Mucosa of descending colon (tissue), 3 donors: ENCODE measurements at regions not wholly inside any gene's neighbourhood (a gene's known extent, or its start where the extent isn't known, plus 50 kb on each side); places are given as distances from the start of the nearest gene placed in this dataset.

Experiments used
- ATAC-seq: fragments of 200-7000 bp; cut with Tn5 transposase; one replicate; pipeline ENCODE4 v1.9.1; 2020; ENCODE audit warnings: mild to moderate bottlenecking, moderate library complexity
- DNase-seq, 3 donors: peaks; one replicate each; pipeline ENCODE4 v3.0.0-alpha.2; 2020
- H3K36me3 ChIP-seq: fragments of 200-600 bp; one replicate; pipeline ENCODE4 v1.8.0; 2021; ENCODE audit warnings: low read depth, mild to moderate bottlenecking
- H3K4me1 ChIP-seq: fragments of 200-600 bp; one replicate; pipeline ENCODE4 v1.8.0; 2021; ENCODE audit warnings: low read depth, mild to moderate bottlenecking
- H3K4me3 ChIP-seq: fragments of 200-600 bp; one replicate; pipeline ENCODE4 v1.8.0; 2021; ENCODE audit warnings: mild to moderate bottlenecking
- H3K9me3 ChIP-seq: fragments of 200-600 bp; one replicate; pipeline ENCODE4 v1.8.0; 2021; ENCODE audit warnings: mild to moderate bottlenecking
- CTCF ChIP-seq: fragments of 200-600 bp; IDR thresholded peaks from one replicate; pipeline ENCODE4 v1.8.0; 2022; ENCODE audit warnings: antibody characterized with exemption, mild to moderate bottlenecking
- intact Hi-C, 2 donors: fragments of 100-400 bp; cut with DNase I in 1 of 2; cut with micrococcal nuclease in 1 of 2; formaldehyde crosslinking; loops; one replicate each; pipeline versions ENCODE4 v1.11.0 to v1.11.1; 2022; cut with DNase I, micrococcal nuclease
- donor health status: DM: no; HTN: no; CAD: no; lungs with moderate emphysema.
- donor health status: DM: no; HTN: no; CAD: no.
- donor health status: DM: no; HTN: yes; CAD: no.

- no peak for TF ChIP-seq CTCF
- Histone ChIP-seq H3K36me3 (no peaks in the 10 kb centered on the region), H3K4me1 (peaks cover 14% of the 10 kb centered on the region), H3K9me3 (no peaks in the 10 kb centered on the region), H3K4me3 (no peak overlapping the region)
- DNase-seq (no peak), ATAC-seq (no peak)
- intact Hi-C loops: no loop called here
Measured at GRCh38 chr1:30819244-30819571, 61.6 kb upstream of the LAPTM5 start.

GRCh38 chr1:30818568-30819243, 61.1 kb upstream of the LAPTM5 start:
- intact Hi-C loops: no loop called here
- DNase-seq: no peak
- no peaks in the 10 kb centered on the region for H3K36me3 ChIP-seq
- no peak overlapping the region for H3K4me3 ChIP-seq
- no peak for TF ChIP-seq CTCF
- peaks cover 10% of the 10 kb centered on the region for H3K4me1 ChIP-seq
- ATAC-seq: no peak
- H3K9me3 ChIP-seq: no peaks in the 10 kb centered on the region

DNA sequence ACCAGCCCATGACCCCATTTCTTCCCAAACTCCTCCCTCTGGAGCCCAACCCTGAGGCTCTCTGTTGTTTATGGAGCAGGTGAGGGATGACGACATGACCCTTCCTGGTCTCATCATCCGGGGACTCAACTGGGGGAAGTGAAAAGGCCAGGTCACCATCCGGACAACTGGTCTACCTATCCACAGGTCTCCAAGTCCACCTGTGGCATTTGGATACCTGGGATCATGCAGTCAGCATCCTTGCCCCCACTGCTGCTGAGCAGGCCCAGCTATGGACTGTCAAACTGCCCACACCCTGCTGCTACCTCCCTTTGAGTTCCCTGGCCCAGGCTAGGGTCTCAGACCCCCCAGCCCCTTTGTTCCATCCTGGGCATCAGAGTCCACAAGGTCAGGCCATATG, 60.0 kb upstream of the LAPTM5 start:
- intact Hi-C loops: no loop called here
- Histone ChIP-seq H3K4me3 (no peak overlapping the region), H3K9me3 (no peaks in the 10 kb centered on the region), H3K36me3 (no peaks in the 10 kb centered on the region), H3K4me1 (peaks cover 3% of the 10 kb centered on the region)
- DNase-seq (no peak), ATAC-seq (no peak)
- TF ChIP-seq CTCF: no peak

DNA sequence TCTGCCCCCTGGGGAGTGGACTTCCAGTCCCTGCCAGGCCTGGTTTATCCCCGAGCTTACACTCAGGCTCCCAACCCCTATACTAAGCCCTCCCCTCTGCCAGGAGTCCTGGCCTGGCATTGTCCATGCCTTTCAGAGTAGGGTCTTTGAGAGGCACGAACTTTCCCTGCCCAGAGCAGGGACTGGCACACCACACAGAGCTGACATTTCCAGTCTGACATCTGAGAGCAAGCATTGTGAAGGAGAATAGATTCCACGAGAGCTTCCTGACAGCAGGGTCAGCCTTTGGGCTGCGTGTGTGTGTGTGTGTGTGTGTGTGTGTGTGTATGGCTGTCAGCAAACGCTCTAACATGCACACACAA, 59.5 kb upstream of the LAPTM5 start:
- Histone ChIP-seq H3K4me1 (peaks cover 3% of the 10 kb centered on the region), H3K4me3 (no peak overlapping the region), H3K9me3 (no peaks in the 10 kb centered on the region), H3K36me3 (no peaks in the 10 kb centered on the region)
- no peak for DNase-seq
- intact Hi-C loops: no loop called here
- no peak for ATAC-seq
- no peak for TF ChIP-seq CTCF

DNA sequence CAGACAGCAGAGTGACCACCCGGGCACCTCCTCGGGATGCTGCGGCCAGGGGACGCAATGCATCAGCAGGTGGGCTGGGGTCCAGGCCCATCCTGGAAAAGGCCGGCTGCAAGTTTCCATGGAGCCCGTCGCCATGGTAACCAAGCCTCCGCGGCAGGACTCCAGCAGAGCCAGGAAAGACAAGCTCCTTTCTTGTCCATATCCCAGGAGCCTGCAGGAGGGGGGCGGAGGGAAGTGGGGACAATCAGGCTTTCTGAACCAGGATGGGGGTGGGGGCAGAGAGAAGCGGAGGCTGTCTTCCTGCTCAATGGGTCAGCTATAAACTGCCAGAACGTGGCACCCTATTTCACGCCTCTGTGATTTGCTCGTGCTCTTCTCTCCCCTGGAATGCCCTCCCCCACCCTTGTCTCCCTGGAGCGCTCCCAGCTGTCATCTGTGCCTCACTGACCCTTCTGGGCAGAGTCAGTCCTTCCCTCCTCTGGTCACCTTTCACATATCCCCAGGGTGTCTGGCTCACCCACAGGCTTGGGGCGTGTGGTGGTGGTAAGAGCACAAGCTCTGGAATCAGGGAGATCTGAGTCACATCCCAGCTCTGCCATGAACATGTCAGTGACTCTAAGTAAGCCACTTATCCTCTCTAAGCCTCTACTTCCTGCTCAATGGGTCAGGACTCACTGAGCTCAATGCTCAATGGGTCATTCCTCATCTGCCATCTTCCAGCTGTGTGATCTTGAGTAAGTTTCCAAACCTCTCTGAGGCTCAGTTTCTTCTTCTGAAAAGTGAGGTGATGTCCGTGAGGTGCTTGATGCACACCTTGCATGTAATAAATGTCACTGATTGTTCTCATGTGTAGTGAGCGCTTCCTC, 58.9 kb upstream of the LAPTM5 start:
- intact Hi-C loops: no loop called here
- Histone ChIP-seq H3K4me1 (peaks cover under 1% of the 10 kb centered on the region), H3K9me3 (no peaks in the 10 kb centered on the region), H3K36me3 (no peaks in the 10 kb centered on the region), H3K4me3 (no peak overlapping the region)
- TF ChIP-seq CTCF: no peak
- DNase-seq (peak in 2 of 3 donors; percentile 44 to 49), ATAC-seq (peak; percentile 66)
